CD4-positive, alpha-beta memory T cell (primary cell): ENCODE measurements at regions not wholly inside any gene's neighbourhood (a gene's known extent, or its start where the extent isn't known, plus 50 kb on each side); places are given as distances from the start of the nearest gene placed in this dataset.

Experiments used
- CTCF ChIA-PET: fragments of 350-600 bp; sonication (Branson Sonifier 250); formaldehyde crosslinking; loops from one replicate; lab custom pipeline; 2021; ENCODE audit warnings: inconsistent platforms; ENCODE audit not compliant: partially characterized antibody; lab: Charles Lee
- POLR2A ChIA-PET: fragments of 350-600 bp; sonication (Branson Sonifier 250); formaldehyde crosslinking; loops from one replicate; lab custom pipeline; 2021; ENCODE audit not compliant: partially characterized antibody; lab: Charles Lee
- DNase-seq, 5 donors: peaks; one replicate each; pipeline versions ENCODE4 v3.0.0 to v3.0.0-alpha.2; 2020 to 2022; ENCODE audit warnings: mixed read lengths in 1 of 5
- H3K27ac ChIP-seq: one replicate; pipeline ENCODE4 v1.7.0; 2013; ENCODE audit warnings: low read depth, low read length
- H3K27me3 ChIP-seq: 2 replicates; pipeline ENCODE4 v1.7.0; 2013; ENCODE audit warnings: mild to moderate bottlenecking, low read length, moderate library complexity; ENCODE audit not compliant: insufficient read depth
- H3K36me3 ChIP-seq: 2 replicates; pipeline ENCODE4 v1.7.0; 2013; ENCODE audit warnings: mild to moderate bottlenecking, low read length, moderate library complexity; ENCODE audit not compliant: insufficient read depth
- H3K4me1 ChIP-seq: 2 replicates; pipeline ENCODE4 v1.7.0; 2013; ENCODE audit warnings: mild to moderate bottlenecking, low read length, moderate library complexity; ENCODE audit not compliant: insufficient read depth
- H3K4me3 ChIP-seq, 2 donors: one replicate each; pipeline ENCODE4 v1.7.0; 2013; ENCODE audit warnings: low read length in 2 of 2, mild to moderate bottlenecking in 1 of 2
- H3K9me3 ChIP-seq, 2 donors: one replicate each; pipeline ENCODE4 v1.7.0; 2013; ENCODE audit warnings: low read length in 2 of 2, control low read depth in 1 of 2; ENCODE audit not compliant: control insufficient read depth in 1 of 2
- H3K27ac Mint-ChIP-seq, 7 donors: one replicate each; pipeline ENCODE4 v1.8.0; 2020 to 2021; ENCODE audit warnings: mixed read lengths in 7 of 7, mild to moderate bottlenecking in 6 of 7, inconsistent platforms in 3 of 7, moderate library complexity in 3 of 7
- H3K27me3 Mint-ChIP-seq, 2 donors: one replicate each; pipeline ENCODE4 v1.8.0; 2020 to 2021; ENCODE audit warnings: mixed read lengths in 2 of 2
- H3K36me3 Mint-ChIP-seq, 2 donors: one replicate each; pipeline ENCODE4 v1.8.0; 2020 to 2021; ENCODE audit warnings: mixed read lengths in 2 of 2, inconsistent platforms in 1 of 2, mild to moderate bottlenecking in 1 of 2
- H3K4me1 Mint-ChIP-seq, 4 donors: one replicate each; pipeline ENCODE4 v1.8.0; 2020 to 2021; ENCODE audit warnings: mixed read lengths in 4 of 4, mild to moderate bottlenecking in 1 of 4
- H3K4me3 Mint-ChIP-seq, 8 donors: one replicate each; pipeline ENCODE4 v1.8.0; 2020 to 2021; ENCODE audit warnings: mixed read lengths in 8 of 8, mild to moderate bottlenecking in 7 of 8, moderate library complexity in 6 of 8, inconsistent platforms in 3 of 8
- H3K9me3 Mint-ChIP-seq, 8 donors: one replicate each; pipeline ENCODE4 v1.8.0; 2020 to 2021; ENCODE audit warnings: mixed read lengths in 8 of 8, mild to moderate bottlenecking in 5 of 8, inconsistent platforms in 3 of 8, moderate library complexity in 1 of 8
- intact Hi-C: fragments of 100-400 bp; cut with micrococcal nuclease; formaldehyde crosslinking; loops from one replicate; pipeline ENCODE4 v1.15.1; 2023

DNA sequence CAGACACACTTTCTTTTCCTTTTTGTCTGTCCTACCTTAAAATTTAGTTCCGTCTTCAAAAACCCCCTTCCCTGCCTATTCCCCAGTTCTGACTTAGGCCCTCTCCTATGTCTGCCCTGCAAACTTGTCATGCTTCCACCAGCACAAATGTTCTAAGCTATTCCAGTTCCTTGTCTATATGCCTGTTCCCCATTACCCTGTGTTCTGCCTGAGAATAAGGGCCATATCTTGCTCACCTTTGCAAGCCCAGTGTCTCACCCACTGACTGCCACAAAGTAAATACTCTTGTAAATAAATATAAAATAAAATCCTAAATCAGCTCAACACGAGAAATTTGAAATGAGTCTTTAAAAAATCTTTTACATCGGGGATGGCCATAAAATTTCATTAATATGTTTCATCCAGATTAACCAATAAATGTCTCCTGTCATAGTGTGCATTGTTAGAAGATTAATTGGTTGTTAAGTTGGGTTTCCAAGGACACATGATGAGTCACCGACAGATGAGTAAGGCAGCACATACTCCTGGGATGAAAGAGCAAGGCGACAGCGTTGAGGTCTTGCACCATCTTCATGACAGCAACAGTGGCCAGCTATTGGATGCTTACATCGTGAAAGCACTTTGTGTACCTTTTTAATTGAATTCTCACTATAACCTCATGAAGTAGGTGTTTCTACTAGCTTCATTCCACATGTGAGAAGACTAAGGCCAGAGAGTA is 92.6 kb upstream of the NGF start:
- no peak for DNase-seq
- Histone ChIP-seq H3K9me3 (no peaks in the 10 kb centered on the region), H3K4me3 (no peak overlapping the region), H3K36me3 (no peaks in the 10 kb centered on the region), H3K27ac (no peak overlapping the region), H3K27me3 (no peaks in the 10 kb centered on the region), H3K4me1 (no peaks in the 10 kb centered on the region)
- H3K4me3 Mint-ChIP-seq: no peak overlapping the region
- peaks cover 0 to 2% (median 0%) of the 10 kb centered on the region in 8 donors for H3K9me3 Mint-ChIP-seq
- CTCF ChIA-PET: no interaction called here
- H3K36me3 Mint-ChIP-seq: no peaks in the 10 kb centered on the region
- intact Hi-C loops: no loop called here
- H3K4me1 Mint-ChIP-seq: no peaks in the 10 kb centered on the region
- no peak overlapping the region for H3K27ac Mint-ChIP-seq
- peaks cover 2 to 11% of the 10 kb centered on the region in 2 donors for H3K27me3 Mint-ChIP-seq
- POLR2A ChIA-PET: no interaction called here

DNA sequence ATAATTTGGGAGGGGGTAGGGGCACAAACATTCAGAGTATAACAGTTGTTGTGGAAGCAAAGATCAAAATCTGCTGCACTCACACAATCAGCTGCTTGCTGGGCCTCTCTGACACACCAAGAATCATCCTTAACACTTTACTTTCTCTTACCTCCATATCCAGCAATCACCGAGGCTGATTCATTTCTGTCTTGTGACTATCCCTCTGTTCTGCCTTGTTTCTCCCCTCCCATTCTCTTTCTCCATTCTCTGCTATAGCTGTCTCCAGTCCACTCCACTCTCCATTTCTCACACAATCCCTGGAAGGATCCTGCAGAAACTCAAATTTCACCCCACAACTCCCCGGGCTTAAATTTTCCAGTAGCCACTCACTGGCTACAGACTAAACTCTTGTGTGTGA is 91.8 kb upstream of the NGF start:
- Histone ChIP-seq H3K27me3 (no peaks in the 10 kb centered on the region), H3K27ac (no peak overlapping the region), H3K36me3 (no peaks in the 10 kb centered on the region), H3K4me3 (no peak overlapping the region), H3K4me1 (no peaks in the 10 kb centered on the region), H3K9me3 (no peaks in the 10 kb centered on the region)
- POLR2A ChIA-PET: no interaction called here
- Mint-ChIP-seq H3K4me3 (no peak overlapping the region), H3K9me3 (peaks cover 0 to 2% (median 0%) of the 10 kb centered on the region in 8 donors), H3K36me3 (no peaks in the 10 kb centered on the region), H3K27me3 (peaks cover 2 to 8% of the 10 kb centered on the region in 2 donors), H3K27ac (no peak overlapping the region), H3K4me1 (no peaks in the 10 kb centered on the region)
- no peak for DNase-seq
- CTCF ChIA-PET: no interaction called here
- intact Hi-C loops: no loop called here

DNA sequence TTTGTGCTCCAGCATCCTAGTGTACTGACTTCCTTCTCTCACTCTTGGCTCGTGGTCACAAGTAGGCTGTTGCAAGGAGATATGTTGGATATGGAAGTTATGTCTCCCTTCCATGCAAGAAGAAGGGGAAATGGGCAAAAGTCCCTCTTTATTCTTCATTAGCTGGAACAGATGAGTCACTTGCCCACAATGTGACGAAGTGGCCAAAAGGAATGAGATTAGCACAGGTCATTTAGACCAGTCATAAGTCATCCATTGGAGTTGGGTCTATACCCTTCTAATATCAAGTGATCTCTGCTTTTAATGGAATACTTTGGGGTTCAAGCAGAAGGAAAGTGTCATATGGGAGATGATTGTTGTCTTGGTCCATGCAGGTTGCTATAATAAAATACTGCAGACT is 91.2 kb upstream of the NGF start:
- Histone ChIP-seq H3K9me3 (no peaks in the 10 kb centered on the region), H3K4me3 (no peak overlapping the region), H3K27me3 (no peaks in the 10 kb centered on the region), H3K36me3 (no peaks in the 10 kb centered on the region), H3K4me1 (no peaks in the 10 kb centered on the region), H3K27ac (no peak overlapping the region)
- H3K9me3 Mint-ChIP-seq: peaks cover 0 to 2% (median 0%) of the 10 kb centered on the region in 8 donors
- no peak overlapping the region for H3K4me3 Mint-ChIP-seq
- peaks cover 2 to 8% of the 10 kb centered on the region in 2 donors for H3K27me3 Mint-ChIP-seq
- ChIA-PET POLR2A (no interaction called here), CTCF (no interaction called here)
- no peak overlapping the region for H3K27ac Mint-ChIP-seq
- no peaks in the 10 kb centered on the region for H3K36me3 Mint-ChIP-seq
- intact Hi-C loops: no loop called here
- DNase-seq: no peak
- H3K4me1 Mint-ChIP-seq: no peaks in the 10 kb centered on the region

DNA sequence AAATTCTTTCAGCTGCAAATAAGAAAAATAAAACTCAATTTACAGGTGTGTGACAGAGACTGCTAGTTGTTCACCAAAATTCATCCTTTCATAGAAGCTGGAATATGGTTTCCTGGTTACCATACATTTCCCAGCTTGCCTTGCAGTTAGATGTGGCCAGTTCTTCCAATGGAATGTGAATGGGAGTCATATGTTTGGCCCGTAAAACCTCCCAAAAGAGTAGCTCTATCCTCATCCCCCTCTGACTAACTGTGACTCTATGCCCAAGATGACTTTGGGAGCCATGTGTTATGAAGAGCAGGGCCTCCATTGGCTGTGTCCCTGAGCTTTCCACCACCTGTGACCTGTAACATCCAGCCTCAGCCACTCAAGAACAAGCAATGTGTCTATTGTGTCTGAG is 90.6 kb upstream of the NGF start:
- H3K4me1 ChIP-seq: no peaks in the 10 kb centered on the region
- Mint-ChIP-seq H3K36me3 (no peaks in the 10 kb centered on the region), H3K4me1 (no peaks in the 10 kb centered on the region), H3K27me3 (peaks cover 3 to 7% of the 10 kb centered on the region in 2 donors), H3K27ac (no peak overlapping the region), H3K4me3 (no peak overlapping the region), H3K9me3 (peaks cover 0 to 2% (median 0%) of the 10 kb centered on the region in 8 donors)
- H3K27me3 ChIP-seq: no peaks in the 10 kb centered on the region
- no peak overlapping the region for H3K4me3 ChIP-seq
- ChIA-PET CTCF (no interaction called here), POLR2A (no interaction called here)
- intact Hi-C loops: no loop called here
- H3K36me3 ChIP-seq: no peaks in the 10 kb centered on the region
- H3K9me3 ChIP-seq: no peaks in the 10 kb centered on the region
- no peak overlapping the region for H3K27ac ChIP-seq
- DNase-seq: no peak

- H3K36me3 ChIP-seq: no peaks in the 10 kb centered on the region
Measured at GRCh38 chr1:115428256-115428655, 90.2 kb upstream of the NGF start.

DNA sequence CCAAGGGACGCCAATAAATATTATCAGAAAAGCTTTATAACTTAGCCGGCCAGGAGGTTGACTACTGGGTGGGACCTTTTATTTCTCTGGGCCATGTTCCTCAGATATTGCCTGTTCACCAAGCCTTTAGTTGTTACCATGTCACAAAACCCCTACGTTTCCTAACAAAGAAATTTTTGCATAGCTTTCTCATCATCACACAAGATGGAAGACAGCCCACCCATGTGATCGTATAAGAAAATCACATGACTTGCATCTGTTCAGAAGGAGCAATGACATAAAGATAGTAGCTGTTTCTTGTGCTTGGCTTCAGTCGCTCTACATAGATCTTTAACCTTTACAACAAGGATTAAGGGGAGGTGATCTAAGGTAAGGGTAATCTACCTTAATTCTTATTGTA is 88.9 kb upstream of the NGF start:
- Mint-ChIP-seq H3K4me1 (no peaks in the 10 kb centered on the region), H3K27me3 (peaks cover 0 to 5% of the 10 kb centered on the region in 2 donors), H3K36me3 (no peaks in the 10 kb centered on the region), H3K27ac (no peak overlapping the region), H3K9me3 (peaks cover 0 to 3% (median 0%) of the 10 kb centered on the region in 8 donors), H3K4me3 (no peak overlapping the region)
- Histone ChIP-seq H3K4me3 (no peak overlapping the region), H3K9me3 (no peaks in the 10 kb centered on the region), H3K36me3 (no peaks in the 10 kb centered on the region), H3K27ac (no peak overlapping the region), H3K27me3 (no peaks in the 10 kb centered on the region), H3K4me1 (no peaks in the 10 kb centered on the region)
- ChIA-PET CTCF (no interaction called here), POLR2A (no interaction called here)
- intact Hi-C loops: no loop called here
- DNase-seq: no peak

More at GRCh38 chr1:115428256-115428655, 90.2 kb upstream of the NGF start:
- Mint-ChIP-seq H3K9me3 (peaks cover 0 to 2% (median 0%) of the 10 kb centered on the region in 8 donors), H3K27me3 (peaks cover 5% of the 10 kb centered on the region in 2 donors), H3K4me3 (no peak overlapping the region), H3K36me3 (no peaks in the 10 kb centered on the region), H3K4me1 (no peaks in the 10 kb centered on the region), H3K27ac (no peak overlapping the region)
- Histone ChIP-seq H3K9me3 (no peaks in the 10 kb centered on the region), H3K27ac (no peak overlapping the region), H3K27me3 (no peaks in the 10 kb centered on the region), H3K4me1 (no peaks in the 10 kb centered on the region), H3K4me3 (no peak overlapping the region)
- CTCF ChIA-PET: no interaction called here
- DNase-seq: no peak
- intact Hi-C loops: no loop called here
- POLR2A ChIA-PET: no interaction called here

- no peak overlapping the region for H3K4me3 Mint-ChIP-seq
- Histone ChIP-seq H3K4me1 (no peaks in the 10 kb centered on the region), H3K36me3 (no peaks in the 10 kb centered on the region), H3K27me3 (no peaks in the 10 kb centered on the region), H3K27ac (no peak overlapping the region), H3K4me3 (no peak overlapping the region), H3K9me3 (no peaks in the 10 kb centered on the region)
- POLR2A ChIA-PET: no interaction called here
- H3K27ac Mint-ChIP-seq: no peak overlapping the region
- intact Hi-C loops: no loop called here
- peaks cover 0 to 5% of the 10 kb centered on the region in 2 donors for H3K27me3 Mint-ChIP-seq
- CTCF ChIA-PET: no interaction called here
- no peaks in the 10 kb centered on the region for H3K36me3 Mint-ChIP-seq
- no peaks in the 10 kb centered on the region for H3K4me1 Mint-ChIP-seq
- H3K9me3 Mint-ChIP-seq: peaks cover 0 to 3% (median 0%) of the 10 kb centered on the region in 8 donors
- DNase-seq: no peak
Measured at GRCh38 chr1:115426231-115426771, 88.3 kb upstream of the NGF start.
